ENCODE measurements at regions not wholly inside any gene's neighbourhood (a gene's known extent, or its start where the extent isn't known, plus 50 kb on each side); places are given as distances from the start of the nearest gene placed in this dataset.

DNA sequence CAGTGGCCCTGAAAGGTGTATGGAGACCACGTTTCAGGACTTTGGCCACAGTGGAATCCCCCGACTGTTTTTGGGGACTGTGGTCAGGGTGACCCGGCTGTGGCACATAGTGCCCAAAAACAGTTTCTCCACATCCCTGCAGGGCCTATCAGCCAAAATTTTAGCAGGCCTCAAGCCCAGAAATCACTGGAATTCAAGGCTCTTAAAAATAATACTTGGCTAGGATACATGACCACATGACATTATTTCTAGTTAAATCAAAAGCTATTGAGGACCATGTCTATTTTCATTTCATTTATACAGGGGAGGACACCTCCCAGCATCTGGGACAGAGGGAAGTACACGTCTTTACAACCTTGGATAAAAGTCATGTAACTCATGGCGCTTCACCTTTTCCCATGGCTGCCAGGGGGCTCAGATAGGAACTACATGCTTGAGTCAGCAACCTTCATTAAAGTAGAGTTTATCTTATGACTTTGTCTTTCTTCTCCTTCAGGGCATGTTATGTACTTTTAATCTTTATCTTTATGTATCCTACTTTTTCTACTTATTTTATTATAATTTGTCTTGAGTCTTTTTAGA is 70.8 kb upstream of the CD93 start:
- DNase-seq, result no peak

DNA sequence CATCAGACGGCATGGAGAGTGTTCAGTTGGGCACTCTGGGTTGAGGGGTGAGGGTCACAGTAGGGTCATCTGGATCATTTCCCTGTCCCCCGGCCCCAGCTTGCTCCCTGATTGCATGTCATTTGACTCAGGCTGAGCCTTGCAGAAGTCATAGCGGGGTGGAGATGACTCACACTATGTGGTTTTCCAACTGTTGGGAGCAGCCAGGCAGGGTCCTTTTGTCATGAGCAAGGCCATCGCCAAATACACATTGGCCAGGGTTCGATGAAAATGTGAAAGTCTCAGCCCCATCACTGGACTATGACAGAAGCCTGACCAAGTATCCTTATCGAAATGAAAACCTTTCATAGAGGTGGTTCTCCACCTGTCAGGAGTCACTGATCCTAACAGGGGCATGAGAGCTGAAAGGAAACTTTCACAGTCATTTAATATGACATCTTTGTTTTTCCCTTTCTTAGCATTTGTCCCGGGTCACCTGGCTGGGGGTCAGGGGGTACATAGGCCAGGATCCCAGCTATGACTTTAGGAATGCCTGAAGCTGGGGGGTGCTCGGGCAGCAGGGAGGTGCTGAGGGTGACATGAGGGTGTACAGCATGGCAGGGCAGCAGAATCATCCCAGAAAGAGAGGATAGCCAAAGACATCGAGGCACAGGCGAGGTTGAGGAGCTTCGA is 70.2 kb upstream of the CD93 start:
- no peaks in the 10 kb centered on the region for H3K27me3 ChIP-seq
- 45 to 86% methylated on average over 2 to 11 of the region's 11 CpGs for WGBS, 2 donors (ENCODE audit: low coverage in 1 of 2)
- TF ChIP-seq, protein P1, sequence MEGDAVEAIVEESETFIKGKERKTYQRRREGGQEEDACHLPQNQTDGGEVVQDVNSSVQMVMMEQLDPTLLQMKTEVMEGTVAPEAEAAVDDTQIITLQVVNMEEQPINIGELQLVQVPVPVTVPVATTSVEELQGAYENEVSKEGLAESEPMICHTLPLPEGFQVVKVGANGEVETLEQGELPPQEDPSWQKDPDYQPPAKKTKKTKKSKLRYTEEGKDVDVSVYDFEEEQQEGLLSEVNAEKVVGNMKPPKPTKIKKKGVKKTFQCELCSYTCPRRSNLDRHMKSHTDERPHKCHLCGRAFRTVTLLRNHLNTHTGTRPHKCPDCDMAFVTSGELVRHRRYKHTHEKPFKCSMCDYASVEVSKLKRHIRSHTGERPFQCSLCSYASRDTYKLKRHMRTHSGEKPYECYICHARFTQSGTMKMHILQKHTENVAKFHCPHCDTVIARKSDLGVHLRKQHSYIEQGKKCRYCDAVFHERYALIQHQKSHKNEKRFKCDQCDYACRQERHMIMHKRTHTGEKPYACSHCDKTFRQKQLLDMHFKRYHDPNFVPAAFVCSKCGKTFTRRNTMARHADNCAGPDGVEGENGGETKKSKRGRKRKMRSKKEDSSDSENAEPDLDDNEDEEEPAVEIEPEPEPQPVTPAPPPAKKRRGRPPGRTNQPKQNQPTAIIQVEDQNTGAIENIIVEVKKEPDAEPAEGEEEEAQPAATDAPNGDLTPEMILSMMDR (IDR thresholded peaks at IDR 0.05), result no peak
- TF ChIP-seq POLR2AphosphoS5 (IDR thresholded peaks at IDR 0.05) (no peak), EP300 (IDR thresholded peaks at IDR 0.05; ENCODE audit: low read depth) (no peak), POLR2A (IDR thresholded peaks at IDR 0.05) (no peak)
- intact Hi-C loops (cut with DNase I; ENCODE audit: low total_unique reads) (no loop called here), in situ Hi-C loops (cut with MboI; ENCODE audit: low pct_ligation_motif_present in 1 of 4, low pct_unique_long_range_greater_than_20kb in 1 of 4, low sequenced_read_pairs in 3 of 4) (no loop called here)
- no peaks in the 10 kb centered on the region for H3K36me3 ChIP-seq
- peak overlapping the region in 2 of 4 donors; percentile 4 to 21 for H3K27ac ChIP-seq
- H3K4me3 ChIP-seq, result no peak overlapping the region
- DNase-seq, result peak; percentile 40
- H3K9me3 ChIP-seq, result no peaks in the 10 kb centered on the region
- H3K4me1 ChIP-seq, result peaks cover 0 to 49% (median 15%) of the 10 kb centered on the region in 4 donors

More for the DNA sequence above, 70.8 kb upstream of the CD93 start:
- H3K4me1 ChIP-seq, result peaks cover 5 to 54% (median 20%) of the 10 kb centered on the region in 4 donors
- intact Hi-C loops (cut with DNase I; ENCODE audit: low total_unique reads), result no loop called here
- in situ Hi-C loops (cut with MboI; ENCODE audit: low pct_ligation_motif_present in 1 of 4, low pct_unique_long_range_greater_than_20kb in 1 of 4, low sequenced_read_pairs in 3 of 4), result no loop called here
- no peaks in the 10 kb centered on the region for H3K9me3 ChIP-seq
- no peak overlapping the region for H3K4me3 ChIP-seq
- H3K27me3 ChIP-seq, result no peaks in the 10 kb centered on the region
- H3K27ac ChIP-seq, result peak overlapping the region in 1 of 4 donors; percentile 4
- 85 to 100% methylated on average over 1 to 5 of the region's 5 CpGs for WGBS, 2 donors (ENCODE audit: low coverage in 1 of 2)
- TF ChIP-seq POLR2A (IDR thresholded peaks at IDR 0.05) (no peak), POLR2AphosphoS5 (IDR thresholded peaks at IDR 0.05) (no peak)
- TF ChIP-seq, protein P1 (IDR thresholded peaks at IDR 0.05), result no peak
- H3K36me3 ChIP-seq, result no peaks in the 10 kb centered on the region

DNA sequence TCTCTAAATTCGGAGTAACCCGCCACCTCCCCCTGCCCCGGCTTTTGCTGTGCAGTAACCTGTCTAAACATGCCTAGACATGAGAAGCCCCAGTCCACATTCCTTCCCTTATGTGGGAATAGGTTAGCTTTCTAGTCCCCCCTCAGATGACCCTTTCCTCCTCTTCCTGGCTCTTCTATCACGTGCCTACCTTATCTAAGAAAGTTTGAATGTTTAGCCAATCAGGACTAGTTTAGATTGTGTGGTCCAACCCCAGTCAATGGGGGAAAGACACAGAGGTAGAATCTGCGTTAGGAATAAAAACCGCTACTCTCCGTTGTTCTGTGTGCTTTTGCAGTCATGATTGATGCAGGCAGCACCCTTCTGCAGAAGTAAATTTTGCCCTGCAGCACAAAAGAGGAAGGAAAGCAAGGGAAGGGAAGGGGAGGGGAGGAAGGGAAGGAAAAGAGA is 69.0 kb upstream of the CD93 start:
- H3K36me3 ChIP-seq, result no peaks in the 10 kb centered on the region
- 56 to 66% methylated on average over 5 to 7 of the region's 7 CpGs for WGBS, 2 donors (ENCODE audit: low coverage in 1 of 2)
- peaks cover 0 to 37% (median 10%) of the 10 kb centered on the region in 4 donors for H3K4me1 ChIP-seq
- no peaks in the 10 kb centered on the region for H3K9me3 ChIP-seq
- intact Hi-C loops (cut with DNase I; ENCODE audit: low total_unique reads), result no loop called here
- in situ Hi-C loops (cut with MboI; ENCODE audit: low pct_ligation_motif_present in 1 of 4, low pct_unique_long_range_greater_than_20kb in 1 of 4, low sequenced_read_pairs in 3 of 4), result no loop called here
- TF ChIP-seq POLR2AphosphoS5 (IDR thresholded peaks at IDR 0.05) (no peak), EP300 (IDR thresholded peaks at IDR 0.05; ENCODE audit: low read depth) (no peak), POLR2A (IDR thresholded peaks at IDR 0.05) (no peak)
- TF ChIP-seq, protein P1 (IDR thresholded peaks at IDR 0.05), result no peak
- no peaks in the 10 kb centered on the region for H3K27me3 ChIP-seq
- H3K4me3 ChIP-seq, result no peak overlapping the region
- peak overlapping the region; percentile 20 to 33 (median 28) for H3K27ac ChIP-seq
- no peak for DNase-seq

DNA sequence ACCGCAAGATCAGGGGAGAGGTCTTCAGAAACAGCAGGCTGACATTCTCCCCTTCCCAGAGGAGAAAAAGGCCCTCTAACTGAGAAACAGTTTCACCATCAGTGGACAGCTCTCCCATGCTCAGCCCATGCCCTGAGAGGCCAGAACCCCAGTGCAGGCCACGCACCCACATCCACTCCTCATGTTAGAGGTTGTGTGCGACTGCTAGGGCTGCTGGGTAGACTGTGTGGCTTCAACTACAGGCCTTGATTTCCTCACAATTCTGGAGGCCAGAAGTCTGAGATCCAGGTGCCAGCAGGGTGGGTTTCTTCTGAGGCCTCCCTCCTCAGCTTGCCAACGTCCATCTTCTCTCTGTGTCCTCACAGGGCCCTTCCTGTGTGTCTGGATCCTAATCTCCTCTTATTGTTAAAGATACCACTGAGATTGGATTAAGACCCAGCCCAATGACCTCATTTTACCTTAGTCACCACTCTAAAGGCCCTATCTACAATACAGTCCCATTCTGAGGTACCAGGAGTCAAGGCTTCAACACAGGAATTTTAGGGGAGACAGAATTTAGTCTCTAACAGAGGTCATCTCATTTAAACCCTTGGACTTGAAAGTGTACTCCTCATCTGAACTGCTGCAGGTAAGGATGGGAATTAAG is 67.7 kb upstream of the CD93 start:
- no peak for DNase-seq
- in situ Hi-C loops (cut with MboI; ENCODE audit: low pct_ligation_motif_present in 1 of 4, low pct_unique_long_range_greater_than_20kb in 1 of 4, low sequenced_read_pairs in 3 of 4), result no loop called here
- no peak overlapping the region for H3K27ac ChIP-seq

More for the DNA sequence above, 67.7 kb upstream of the CD93 start:
- no peaks in the 10 kb centered on the region for H3K9me3 ChIP-seq
- 94% methylated on average over 4 of the region's 4 CpGs; no CpG with 5 or more reads in 1 of the 2 donors for WGBS, 2 donors (ENCODE audit: low coverage in 1 of 2)
- TF ChIP-seq, protein P1 (IDR thresholded peaks at IDR 0.05), result no peak
- TF ChIP-seq POLR2AphosphoS5 (IDR thresholded peaks at IDR 0.05), result no peak
- no peak for TF ChIP-seq POLR2A (IDR thresholded peaks at IDR 0.05)
- no peak for TF ChIP-seq EP300 (IDR thresholded peaks at IDR 0.05; ENCODE audit: low read depth)
- no peaks in the 10 kb centered on the region for H3K27me3 ChIP-seq
- intact Hi-C loops (cut with DNase I; ENCODE audit: low total_unique reads), result no loop called here
- H3K36me3 ChIP-seq, result no peaks in the 10 kb centered on the region
- no peak overlapping the region for H3K4me3 ChIP-seq
- peaks cover 0 to 24% (median 0%) of the 10 kb centered on the region in 4 donors for H3K4me1 ChIP-seq

All from transverse colon (tissue), 4 donors.